Superior temporal gyrus (tissue), 1 donor: ENCODE measurements at regions not wholly inside any gene's neighbourhood (a gene's known extent, or its start where the extent isn't known, plus 50 kb on each side); places are given as distances from the start of the nearest gene placed in this dataset.
A peak's percentile ranks its signal among the peaks of the same experiment; 100 is the strongest.
"Not testable (repeated sequence)": the region's sequence is repeated elsewhere in the genome, so short reads cannot be mapped to it uniquely, and the experiment has no call there.

Experiments used
- DNase-seq: peaks from one replicate; pipeline ENCODE4 v3.0.0-alpha.2; 2016; ENCODE audit errors: extremely low spot score

- no peak for DNase-seq
These were observed 150.6 kb upstream of the UBE2E3 start for GRCh38 chr2:180829836-180830235.

- no peak for DNase-seq
These were observed 151.1 kb upstream of the UBE2E3 start for GRCh38 chr2:180829261-180829660.

GRCh38 chr2:180828756-180829155 lies 151.6 kb upstream of the UBE2E3 start:
- no peak for DNase-seq

- no peak for DNase-seq
These were observed 156.8 kb upstream of the UBE2E3 start for GRCh38 chr2:180823546-180824141.

GRCh38 chr2:180819106-180819505 lies 161.3 kb upstream of the UBE2E3 start:
- DNase-seq = no peak

GRCh38 chr2:180818700-180819099 lies 161.7 kb upstream of the UBE2E3 start:
- DNase-seq = not testable (repeated sequence)

GRCh38 chr2:180799141-180799540 lies 181.3 kb upstream of the UBE2E3 start:
- DNase-seq = no peak

- no peak for DNase-seq
These were observed 189.5 kb upstream of the UBE2E3 start for GRCh38 chr2:180790891-180791290.

- no peak for DNase-seq
These were observed 193.1 kb upstream of the UBE2E3 start for GRCh38 chr2:180787330-180787729.

- no peak for DNase-seq
These were observed 199.1 kb upstream of the UBE2E3 start for GRCh38 chr2:180781276-180781675.

- DNase-seq = no peak
These were observed 202.1 kb upstream of the UBE2E3 start for GRCh38 chr2:180778291-180778690.

- DNase-seq = peak; percentile 33
These were observed 203.5 kb upstream of the UBE2E3 start for GRCh38 chr2:180776921-180777320.

GRCh38 chr2:180775711-180776110 lies 204.7 kb upstream of the UBE2E3 start:
- no peak for DNase-seq

- not testable (repeated sequence) for DNase-seq
These were observed 215.1 kb upstream of the UBE2E3 start for GRCh38 chr2:180765316-180765715.

GRCh38 chr2:180763263-180763989 lies 217.0 kb upstream of the UBE2E3 start:
- no peak for DNase-seq

- no peak for DNase-seq
These were observed 219.2 kb upstream of the UBE2E3 start for GRCh38 chr2:180761224-180761623.

- no peak for DNase-seq
These were observed 220.8 kb upstream of the UBE2E3 start for GRCh38 chr2:180759631-180760030.

- no peak for DNase-seq
These were observed 226.3 kb upstream of the UBE2E3 start for GRCh38 chr2:180753809-180754761.

- no peak for DNase-seq
These were observed 229.0 kb upstream of the UBE2E3 start for GRCh38 chr2:180751306-180751920.

GRCh38 chr2:180747728-180748127 lies 232.7 kb upstream of the UBE2E3 start:
- no peak for DNase-seq

GRCh38 chr2:180743401-180743800 lies 237.0 kb upstream of the UBE2E3 start:
- no peak for DNase-seq

- DNase-seq = no peak
These were observed 237.6 kb upstream of the UBE2E3 start for GRCh38 chr2:180742801-180743200.
